ENCODE measurements at regions not wholly inside any gene's neighbourhood (a gene's known extent, or its start where the extent isn't known, plus 50 kb on each side); places are given as distances from the start of the nearest gene placed in this dataset.
"Not testable (repeated sequence)": the region's sequence is repeated elsewhere in the genome, so short reads cannot be mapped to it uniquely, and the experiment has no call there.

DNA sequence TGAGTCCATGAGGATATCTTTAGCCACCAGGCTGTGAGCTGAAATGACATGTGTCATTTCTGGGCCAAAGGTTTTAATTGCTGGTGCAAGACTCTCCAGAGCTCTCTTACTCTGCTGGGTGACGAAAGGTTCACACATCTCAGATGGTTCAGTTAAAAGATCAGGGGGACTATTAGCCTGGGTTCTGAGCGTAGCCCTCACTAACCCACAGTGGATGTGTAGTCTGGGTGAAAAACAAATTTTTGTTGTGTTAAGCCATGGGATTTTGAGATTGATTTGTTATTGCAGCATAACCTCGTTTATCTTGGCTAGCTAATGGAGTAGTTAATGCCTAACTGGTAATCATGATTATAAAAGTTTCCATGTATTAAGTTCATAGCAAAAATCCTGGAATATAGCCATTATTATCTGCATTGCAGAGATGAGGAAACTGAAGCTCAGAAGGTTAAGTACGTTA is 251.5 kb downstream of the RMST start:
- DNase-seq, result no peak

DNA sequence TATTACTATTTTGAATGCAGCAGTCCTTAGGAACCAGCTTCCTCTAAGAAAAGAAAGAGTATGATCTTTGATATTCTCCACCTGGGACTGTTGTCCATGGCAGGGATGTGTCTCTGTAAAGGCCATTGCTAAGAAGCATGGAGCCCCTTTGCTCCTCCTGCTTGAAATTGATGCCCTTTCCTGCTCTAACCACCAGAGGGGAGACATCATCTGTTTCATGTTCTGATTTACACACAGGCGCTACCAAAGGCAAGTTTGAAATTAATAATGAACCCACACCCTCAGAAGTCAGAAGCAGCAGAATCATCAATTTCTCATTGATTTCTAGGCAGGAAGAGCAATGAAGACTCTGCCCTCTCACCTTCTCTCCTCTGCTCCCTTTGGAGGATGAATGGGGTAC is 253.8 kb downstream of the RMST start:
- DNase-seq, result peak; percentile 57

DNA sequence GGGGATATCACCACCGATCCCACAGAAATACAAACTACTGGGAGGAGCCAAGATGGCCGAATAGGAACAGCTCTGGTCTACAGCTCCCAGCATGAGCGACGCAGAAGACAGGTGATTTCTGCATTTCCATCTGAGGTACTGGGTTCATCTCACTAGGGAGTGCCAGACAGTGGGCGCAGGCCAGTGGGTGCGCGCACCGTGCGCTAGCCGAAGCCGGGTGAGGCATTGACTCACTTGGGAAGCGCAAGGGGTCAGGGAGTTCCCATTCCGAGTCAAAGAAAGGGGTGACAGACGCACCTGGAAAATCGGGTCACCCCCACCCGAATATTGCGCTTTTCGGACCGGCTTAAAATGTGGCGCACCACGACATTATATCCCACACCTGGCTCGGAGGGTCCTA is 261.2 kb downstream of the RMST start:
- not testable (repeated sequence) for DNase-seq

DNA sequence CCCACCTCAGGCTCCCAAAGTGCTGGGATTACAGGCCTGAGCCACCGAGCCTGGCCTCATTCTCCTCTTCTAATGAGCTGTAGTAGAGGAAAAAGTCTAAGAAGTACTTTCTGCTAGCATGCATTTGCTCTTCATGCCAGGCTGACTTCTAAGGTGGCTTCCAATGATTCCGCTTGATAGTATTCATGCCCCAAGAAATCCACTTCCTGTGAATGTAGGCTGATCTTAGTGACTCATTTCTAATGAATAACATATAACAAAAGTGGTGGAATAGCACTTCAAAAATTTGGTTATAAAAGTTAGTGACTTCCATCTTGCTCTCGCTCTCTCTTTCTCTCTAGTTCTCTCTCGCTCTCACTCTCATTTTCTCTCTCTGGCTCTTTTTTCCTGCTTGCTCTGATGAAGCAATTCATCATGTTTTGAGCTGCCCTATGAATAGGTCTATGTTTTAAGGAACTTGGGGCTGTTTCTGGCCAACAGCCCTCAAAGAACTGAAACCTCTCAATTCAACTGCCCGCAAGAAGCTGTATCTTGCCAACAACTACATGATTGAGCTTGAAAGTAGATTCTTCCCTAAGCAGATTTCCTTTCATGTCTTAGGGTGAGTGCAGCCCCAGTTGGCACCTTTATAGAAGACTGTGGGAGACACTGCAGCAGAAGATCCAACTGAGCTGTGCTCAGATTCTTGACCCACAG is 282.9 kb downstream of the RMST start:
- DNase-seq, result no peak

DNA sequence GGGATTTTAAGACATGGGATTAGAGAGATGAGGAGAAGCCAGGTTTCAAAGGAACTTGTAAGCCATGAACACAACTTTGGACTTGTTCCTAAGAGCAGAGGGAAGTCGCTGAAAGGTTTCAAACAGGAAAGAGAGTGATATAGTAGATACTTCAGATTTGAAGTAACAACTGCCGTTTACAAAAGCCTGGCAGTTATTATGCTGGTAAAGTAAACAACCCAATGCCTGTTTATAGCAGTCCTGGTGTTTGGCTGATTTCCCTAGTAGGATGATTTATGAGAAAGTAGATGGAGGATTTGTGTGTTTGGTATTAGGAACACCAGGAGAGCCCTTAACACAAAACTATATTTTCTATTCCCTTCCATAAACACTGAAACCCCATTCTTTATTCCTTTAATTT is 285.7 kb downstream of the RMST start:
- DNase-seq, result peak; percentile 37

DNA sequence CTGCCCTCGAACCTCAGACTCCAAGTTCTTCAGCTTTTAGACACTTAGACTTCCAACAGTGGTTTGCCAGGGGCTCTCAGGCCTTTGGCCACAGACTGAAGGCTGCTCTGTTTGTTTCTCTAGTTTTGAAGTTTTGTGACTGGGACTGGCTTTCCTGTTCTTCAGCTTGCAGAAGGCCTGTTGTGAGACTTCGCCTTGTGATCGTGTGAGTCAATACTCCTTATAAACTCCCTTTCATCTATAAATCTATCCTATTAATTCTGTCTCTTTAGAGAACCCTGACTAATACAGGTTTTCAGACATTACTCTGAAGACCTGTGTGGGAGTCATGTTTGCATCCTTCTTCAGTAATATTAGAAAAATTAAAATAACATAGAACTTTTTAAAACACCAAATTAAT is 289.1 kb downstream of the RMST start:
- DNase-seq, result no peak

DNA sequence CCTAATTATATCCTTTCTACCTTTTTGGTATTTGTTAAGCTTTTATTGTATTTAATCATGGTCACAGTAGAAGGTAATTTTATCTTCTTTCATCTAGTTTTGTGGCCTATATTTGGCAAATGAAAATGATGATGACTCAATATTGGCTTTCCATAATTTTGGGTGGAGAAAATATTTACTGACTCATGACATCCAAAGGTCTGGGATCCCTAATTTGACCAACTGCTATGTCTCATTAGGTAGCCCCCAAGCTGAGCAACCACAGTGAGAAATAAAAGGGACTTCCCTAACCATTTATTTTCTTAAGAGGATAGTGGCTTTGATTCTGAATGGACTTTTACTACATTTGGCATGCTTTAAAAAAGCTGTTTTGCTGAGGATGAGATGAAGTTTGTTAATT is 289.5 kb downstream of the RMST start:
- DNase-seq, result no peak

DNA sequence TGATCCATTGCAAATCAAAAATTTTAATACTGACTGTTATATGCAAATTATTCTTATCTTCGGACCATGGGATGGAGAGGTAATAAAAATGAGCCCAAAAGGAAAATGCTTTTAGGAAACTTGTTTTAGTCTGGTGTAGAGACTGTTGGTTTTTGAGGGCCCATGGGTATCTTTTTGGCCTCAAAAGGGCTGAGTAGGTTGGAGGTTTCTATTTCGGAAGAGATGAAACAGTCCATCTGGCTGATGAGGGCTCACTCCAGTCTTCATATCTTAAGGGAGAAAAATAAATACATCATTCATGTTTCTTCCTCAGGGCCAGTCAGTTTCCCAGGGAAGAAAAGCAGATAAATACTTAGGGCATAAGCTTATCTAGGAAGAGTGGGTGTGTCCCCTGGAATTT is 290.7 kb downstream of the RMST start:
- DNase-seq, result no peak

DNA sequence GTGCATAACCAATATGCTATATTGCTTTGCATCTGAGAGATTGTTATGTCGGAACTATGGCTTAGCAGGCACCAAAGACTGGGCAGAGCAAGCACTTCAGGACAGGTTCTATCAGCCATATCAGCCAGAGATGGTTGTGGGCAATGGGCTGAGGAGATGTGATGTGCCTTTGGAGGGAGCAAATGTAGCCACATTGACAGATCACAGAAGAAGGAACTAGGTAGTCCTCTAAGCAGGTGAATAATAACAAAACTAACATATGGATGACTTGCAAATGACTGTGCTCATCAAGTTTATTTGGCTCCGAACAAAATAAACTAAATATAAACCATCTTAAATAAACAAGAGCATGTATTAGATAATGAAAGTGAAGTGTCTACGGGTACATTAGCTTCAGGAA is 291.7 kb downstream of the RMST start:
- DNase-seq, result no peak

DNA sequence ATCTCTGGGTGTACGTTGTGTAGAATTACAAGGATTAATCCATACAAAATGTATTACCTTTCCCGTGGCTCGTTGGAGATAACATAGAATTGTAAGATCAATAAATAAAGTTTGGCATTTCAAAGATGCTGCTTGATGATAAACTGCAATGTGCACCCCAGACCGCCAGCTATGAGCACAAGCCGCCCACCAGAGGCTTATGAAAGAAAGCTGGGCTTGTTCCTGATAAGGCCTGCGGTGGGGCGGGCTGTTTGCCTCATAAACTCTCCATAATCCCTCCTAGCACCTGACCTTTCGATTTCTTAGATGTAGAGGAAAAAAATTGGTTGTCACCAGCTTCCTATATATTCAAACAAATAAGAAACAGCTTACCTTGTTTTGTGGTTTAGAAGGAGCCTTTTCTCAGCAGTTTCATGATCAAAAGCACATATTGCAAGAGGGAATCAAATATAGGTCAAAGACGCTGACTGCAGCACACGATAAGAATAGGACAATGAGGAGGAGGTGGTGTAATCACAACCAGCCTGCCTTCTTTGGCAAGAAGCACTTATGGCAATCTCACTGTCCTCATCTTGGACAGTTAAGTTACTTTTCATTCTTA is 293.6 kb downstream of the RMST start:
- DNase-seq, result no peak

DNA sequence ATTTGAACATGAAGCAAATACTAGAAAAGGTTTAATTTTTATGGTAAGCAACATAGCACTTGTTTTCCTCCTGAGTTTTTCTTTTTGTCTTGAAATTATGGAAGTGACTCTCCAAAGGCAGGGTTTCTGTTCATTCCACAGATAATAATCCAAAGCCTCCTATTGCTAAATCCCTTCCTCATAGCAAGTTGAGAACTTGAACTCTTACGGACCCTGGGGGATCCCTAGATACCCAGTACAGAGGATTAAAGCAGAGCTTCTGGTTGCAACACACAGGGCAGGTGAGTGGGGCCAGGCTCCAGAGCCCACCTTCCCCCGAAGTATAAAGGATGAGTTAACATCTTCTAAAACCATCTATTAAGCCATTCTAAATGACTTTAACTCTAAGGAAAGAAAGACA is 294.1 kb downstream of the RMST start:
- no peak for DNase-seq

DNA sequence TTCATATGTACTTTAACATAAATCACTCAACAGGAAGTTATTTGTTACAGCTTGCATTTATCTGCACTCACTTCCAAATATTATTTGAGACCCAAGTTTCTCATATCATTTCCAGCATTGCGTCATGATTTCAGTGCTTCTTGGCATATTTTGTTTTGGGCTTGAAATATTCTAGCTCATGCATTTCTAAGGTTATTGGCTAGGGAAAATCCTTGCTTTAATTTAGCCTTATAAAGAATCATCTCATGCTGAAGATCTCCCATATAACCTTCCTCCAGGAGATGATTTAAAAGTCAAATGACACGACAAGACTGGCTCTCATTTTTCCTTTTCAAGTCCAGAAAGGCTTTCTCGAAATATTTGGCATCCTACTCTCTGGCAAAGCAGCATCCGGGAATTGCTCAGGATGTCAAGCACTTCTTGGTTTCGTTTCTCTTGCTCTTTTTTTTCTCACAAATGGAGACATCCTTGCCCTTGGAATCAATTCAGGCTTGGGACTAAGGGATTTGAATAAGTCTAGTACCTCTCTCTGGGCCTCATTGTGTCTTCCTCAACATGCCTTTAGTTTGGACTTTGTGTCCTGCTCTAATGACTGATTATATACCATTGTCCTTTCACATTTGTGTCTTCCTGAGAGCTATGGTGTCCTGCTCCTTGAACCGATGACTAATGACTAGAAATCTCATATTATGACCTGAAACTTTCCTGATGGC is 295.0 kb downstream of the RMST start:
- DNase-seq, result no peak

DNA sequence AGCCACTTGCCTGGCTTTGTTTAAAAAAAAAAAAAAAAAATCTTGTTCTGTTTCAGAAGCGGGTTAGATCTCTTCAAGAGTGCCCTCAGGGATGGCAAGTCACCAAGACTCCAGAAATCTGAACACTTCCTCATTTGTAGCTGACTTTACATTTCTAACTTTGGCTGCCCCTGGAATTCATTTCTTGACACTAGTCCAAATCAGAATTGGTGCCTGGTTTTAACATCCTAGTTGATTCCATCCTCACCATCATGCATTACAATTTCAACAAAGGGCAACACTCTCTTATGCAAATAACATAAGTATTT is 295.5 kb downstream of the RMST start:
- DNase-seq, result no peak

DNA sequence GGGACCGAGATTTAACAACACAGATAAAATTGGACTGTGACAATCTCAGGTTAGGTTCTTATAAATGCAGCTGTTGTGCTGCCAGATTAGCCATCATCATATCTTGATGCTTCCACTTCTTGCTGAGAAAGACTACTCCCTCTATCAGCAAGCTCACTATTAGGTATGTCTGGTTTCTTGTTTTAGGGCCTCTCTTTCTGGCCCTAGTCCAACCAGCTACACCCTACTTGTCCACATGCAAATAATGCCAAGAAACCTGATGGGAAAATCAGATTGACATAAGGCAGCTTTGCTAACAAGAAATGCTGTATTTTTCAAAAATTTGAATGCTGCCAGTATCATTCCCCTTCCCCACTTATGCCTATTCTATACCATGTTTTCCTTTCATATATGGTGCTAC is 296.0 kb downstream of the RMST start:
- no peak for DNase-seq

DNA sequence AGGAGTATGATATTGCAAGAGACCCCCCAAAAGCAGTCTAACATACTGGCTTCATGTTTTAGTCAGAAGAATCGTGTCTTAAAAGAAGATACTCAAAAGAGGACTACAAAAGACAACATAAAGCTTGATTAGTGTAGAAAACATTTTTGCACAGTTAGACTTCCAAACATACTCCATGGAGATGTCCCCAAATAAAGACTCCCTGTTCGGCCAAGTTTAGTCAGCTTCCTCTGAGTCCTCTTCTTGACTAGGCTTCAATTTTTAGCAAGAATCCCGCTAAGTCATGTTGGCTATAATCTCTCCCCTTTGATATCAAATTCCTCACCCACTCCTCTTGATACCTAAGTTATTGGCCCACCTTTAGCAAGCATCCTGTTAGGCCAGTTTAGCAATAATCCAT is 298.0 kb downstream of the RMST start:
- no peak for DNase-seq

DNA sequence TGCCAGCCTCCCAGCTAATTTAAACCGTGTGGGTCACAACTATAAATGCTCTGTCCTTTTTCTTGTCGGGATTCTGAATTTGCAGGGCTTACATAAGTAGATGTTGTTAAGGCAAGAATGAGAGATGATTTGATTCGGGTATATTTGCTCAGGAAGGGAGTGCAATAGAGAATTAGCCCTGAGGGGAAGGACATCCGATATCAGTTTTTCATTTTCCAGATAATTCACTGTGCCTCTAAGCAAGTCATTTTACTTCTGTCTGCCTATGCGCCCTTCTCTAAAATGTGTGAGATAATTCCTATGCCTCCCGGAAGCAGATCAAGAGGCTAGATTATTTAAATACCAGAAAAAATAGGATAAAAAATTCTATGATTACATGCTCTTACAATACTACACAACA is 300.5 kb downstream of the RMST start:
- no peak for DNase-seq

DNA sequence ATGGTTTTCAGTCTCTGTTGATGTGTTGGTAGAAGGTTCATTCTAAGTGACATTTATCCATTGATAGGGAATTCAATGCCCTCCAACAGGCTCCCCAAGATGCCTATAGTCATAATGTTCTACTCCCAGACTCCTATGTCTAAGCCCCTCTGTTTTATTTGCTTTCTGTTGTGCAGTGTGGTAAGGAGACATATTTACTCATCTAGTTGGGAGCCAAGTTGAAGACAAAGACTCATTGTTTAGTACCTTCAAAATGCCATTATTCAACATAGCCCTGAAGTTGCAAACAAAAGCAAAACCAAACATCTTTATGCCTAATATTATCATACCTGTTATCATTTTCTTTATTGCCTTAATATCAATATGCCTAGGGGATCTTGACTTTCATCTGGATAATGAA is 302.1 kb downstream of the RMST start:
- peak; percentile 7 for DNase-seq

DNA sequence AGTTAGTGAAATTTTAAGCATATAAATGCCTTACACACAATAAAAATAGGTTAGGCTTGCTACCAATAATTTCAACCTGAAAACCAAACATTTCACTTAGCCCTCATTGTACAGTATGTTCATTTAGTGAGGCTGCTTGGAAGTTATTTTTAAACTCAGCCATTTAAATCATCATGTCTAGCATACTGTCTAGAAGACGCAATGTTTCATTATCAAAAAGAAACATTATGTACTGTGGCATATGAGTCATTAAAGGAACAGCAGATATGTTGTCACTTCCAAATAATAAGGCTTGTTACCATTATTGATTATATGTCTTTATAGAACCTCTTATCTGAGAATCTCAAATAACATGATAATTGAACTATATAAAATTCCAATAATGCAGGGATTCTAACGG is 304.7 kb downstream of the RMST start:
- DNase-seq, result no peak

DNA sequence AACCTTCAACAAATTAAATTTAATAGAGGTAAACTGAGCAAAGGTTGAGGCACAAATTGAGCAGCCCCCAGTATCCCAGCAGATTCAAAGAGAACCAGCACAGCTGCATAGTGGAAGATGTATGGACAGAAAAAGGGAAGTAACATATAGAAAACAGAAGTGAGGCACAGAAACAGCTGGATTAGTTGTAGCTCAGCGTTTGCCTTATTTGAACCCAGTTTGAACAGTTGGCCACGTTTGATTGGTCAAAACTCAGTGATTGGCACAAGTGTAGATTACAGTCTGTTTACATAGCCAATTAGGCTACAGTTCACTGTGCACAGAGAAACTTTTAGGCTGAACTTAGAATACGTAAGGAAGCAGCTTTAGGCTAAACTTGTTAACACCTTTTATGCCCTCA is 315.5 kb downstream of the RMST start:
- DNase-seq, result no peak

DNA sequence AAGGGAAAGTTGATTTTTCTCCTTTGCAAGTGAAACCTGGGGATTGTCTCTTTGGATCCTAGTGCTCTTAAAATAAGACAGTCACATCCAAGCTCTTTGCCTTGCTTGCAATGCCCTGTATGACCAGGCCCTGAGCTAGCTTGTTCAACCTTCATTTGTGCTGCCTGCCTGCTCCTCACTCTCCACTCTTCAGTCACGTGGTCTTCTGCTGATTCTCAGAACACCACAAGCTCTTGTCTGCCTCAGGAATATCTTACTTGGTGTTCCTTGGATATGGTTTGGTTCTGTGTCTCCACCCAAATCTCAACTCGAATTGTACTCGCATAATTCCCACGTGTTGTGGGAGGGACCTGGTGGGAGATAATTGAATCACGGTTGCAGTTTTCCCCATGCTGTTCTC is 318.7 kb downstream of the RMST start:
- no peak for DNase-seq

DNA sequence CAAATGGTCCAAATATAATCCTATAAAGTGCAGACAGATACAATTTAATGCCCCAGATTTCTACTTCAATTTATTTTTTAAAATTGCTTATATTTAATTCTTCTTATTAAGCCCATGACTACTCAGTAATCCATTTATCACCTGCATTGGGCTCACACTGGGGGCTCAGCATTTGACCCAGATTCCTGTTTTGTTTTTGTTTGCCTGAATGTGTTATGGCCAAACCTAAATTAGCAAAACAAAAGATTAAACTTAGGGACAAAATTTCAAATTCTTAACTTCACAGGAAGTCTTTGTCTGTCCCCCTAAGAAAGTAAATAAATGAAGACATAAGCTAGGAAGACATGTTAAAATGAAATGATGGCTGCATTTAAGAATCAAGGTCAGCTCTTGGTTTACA is 322.3 kb downstream of the RMST start:
- DNase-seq, result no peak

DNA sequence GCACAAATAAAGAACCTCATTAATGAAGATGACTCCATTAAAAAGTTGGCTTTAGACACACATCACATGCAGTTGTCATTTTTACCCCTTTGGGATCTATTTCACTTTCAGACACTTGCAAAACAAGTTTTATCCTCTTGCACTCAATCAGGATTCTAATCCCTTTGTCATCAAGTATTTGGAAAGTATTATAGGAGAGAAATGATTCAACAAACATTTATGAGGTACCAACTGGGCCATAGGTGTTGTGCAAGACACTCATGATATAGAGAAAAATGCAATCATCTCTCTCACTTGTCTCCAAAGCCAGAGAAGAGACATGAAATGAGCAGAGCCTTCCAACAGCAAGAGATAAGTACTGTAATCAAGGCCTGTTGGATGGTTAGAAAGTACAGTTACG is 327.7 kb downstream of the RMST start:
- no peak for DNase-seq

DNA sequence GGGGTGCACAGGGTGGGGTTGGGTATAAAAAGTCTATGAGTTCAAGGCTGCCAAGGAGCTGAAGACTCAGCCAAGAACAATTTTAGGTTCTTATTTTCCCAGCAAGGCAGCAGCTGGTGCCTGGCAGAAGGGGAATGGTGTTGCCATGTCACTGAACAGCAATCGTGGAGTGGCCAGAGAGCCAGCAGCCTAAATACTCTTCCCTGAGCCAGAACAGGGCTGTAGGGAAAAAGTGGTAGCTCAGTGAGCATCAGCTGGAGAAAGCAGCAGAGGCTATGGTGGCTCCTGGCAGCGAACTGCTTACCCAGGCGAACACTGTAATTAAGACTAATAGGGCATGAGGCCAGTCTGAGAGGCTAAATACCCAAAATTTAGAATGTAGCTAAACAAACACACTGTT is 334.9 kb downstream of the RMST start:
- no peak for DNase-seq

DNA sequence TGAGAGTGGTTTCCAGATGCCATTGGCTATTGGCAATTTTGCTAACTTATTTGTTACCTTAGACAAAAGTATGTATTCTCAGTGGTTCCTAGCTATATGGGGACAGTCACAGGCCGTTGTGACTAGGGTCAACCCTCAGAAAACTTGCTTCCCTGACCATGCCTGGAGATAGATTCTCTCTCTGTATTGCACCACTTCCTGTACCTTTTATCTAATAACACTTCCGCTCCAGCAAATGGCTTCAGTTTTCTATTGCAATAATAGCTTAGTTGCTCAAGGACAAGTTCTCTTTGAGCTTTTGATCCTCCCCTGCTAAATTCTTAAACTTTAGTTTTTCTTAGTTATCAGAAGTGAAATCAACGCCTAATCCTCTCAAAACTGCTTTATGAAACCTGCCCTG is 338.0 kb downstream of the RMST start:
- no peak for DNase-seq

Data from NCI-H146 (cell line).